NCI-H510A (cell line): ENCODE measurements at regions not wholly inside any gene's neighbourhood (a gene's known extent, or its start where the extent isn't known, plus 50 kb on each side); places are given as distances from the start of the nearest gene placed in this dataset.
A peak's percentile ranks its signal among the peaks of the same experiment; 100 is the strongest.
"Not testable (repeated sequence)": the region's sequence is repeated elsewhere in the genome, so short reads cannot be mapped to it uniquely, and the experiment has no call there.

Source experiments
- DNase-seq: peaks from one replicate; lab custom pipeline; 2025; lab: John Stamatoyannopoulos, UW

DNA sequence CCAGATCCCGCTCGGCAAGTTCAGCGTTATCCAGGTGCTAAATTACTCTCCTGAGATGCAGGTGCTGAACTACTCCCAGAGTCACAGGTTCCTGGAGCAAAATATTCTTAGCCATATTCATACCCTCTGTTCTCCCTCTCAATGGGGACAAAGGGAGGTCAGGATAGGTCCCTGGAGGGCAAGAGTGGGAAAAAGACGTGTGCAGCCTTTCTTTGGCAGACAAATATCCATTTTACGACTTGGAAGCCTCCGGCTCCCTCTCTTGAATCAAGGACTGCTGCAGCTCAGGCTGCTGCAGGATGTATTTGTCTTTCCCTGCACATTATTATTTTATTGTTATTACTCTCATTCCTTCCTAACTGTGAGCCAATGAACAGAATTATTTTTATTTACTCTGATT is 590.2 kb downstream of the NR2F1-AS1 start:
- DNase-seq = no peak

DNA sequence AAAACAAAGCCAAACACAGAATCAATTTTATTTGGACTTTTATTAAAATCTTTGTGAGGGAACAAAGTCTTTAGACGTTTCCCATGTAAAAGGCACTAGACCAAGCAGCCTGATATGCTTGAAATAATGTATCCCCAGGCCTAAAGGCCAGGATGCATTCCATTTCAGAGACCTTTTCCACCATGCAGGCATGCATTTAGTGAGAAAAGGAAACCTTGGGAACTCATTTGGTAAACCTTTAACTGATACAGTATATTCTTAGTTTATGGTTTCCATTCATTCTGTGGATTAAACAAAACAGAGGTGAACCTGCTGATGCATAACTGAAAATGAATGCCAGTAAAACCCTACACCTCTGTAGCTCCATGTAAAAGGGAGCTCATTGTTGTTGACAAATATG is 600.0 kb downstream of the NR2F1-AS1 start:
- DNase-seq = no peak

DNA sequence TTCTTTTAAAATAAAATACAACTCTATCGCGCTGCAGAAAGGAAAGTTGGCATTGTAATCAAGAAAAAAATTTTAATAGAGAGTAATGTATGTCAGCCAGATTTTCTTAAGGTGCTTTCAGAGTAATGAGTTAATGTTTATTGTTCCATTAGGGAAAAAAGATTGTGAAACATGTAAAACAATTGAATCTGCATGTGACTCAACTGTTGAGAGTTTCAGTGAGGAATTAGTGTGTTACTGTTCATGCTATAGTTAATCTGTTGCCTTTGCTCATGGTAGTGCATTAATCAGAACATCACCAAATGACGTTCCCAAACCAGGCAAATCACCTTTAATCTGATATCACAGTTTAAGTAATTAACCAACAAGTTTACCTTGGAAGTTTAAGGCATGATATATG is 600.5 kb downstream of the NR2F1-AS1 start:
- no peak for DNase-seq

DNA sequence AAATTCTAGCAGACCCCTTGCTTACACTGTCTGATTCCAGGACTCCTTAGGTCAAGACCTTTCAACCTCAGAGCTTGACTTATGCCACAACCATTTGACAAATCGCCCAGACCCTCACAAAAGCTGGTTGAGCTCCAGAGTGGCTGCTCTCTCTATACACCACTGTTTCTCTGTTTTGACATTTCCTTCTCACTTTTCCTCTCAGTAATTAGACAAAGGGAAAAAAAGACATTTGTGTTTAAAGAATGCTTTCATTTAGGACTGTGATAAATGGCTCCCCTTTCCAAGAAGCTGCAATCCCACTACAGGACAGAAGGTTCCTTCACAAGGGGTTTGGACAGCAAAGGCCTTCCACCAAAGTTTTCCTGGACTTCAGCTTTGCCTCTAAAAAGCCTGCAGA is 601.3 kb downstream of the NR2F1-AS1 start:
- DNase-seq = no peak

DNA sequence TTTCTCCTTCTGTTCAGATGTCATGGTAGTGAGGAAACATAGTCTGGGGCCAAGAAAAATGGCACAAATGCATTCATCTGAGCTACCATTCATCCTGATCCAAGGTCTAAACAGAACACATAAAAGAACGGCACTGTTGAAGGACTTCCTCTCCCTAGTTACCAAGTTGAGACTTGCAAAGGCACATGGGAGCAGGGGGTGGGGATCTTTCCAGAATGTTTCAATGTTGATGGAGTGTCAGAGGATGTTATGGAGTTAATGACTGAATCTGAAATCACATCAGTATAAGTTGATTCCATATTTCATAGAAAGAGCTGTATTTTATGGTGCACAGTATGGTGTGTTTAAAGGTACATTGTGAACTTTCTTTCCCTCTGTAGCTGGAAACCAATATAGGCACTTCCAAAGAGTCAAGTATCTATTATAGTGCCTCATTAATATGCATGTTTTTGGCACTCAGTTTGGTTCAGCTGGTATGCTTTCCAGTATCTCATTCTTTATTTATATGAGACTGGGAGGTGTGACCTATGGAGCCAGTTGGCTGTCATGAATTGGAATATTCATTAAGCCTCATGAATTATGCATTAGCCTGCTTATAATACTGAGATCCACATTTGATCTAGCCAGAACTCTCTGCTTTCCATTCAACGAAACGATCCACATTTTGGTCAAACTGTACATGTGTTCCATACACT is 603.0 kb downstream of the NR2F1-AS1 start:
- DNase-seq = no peak

DNA sequence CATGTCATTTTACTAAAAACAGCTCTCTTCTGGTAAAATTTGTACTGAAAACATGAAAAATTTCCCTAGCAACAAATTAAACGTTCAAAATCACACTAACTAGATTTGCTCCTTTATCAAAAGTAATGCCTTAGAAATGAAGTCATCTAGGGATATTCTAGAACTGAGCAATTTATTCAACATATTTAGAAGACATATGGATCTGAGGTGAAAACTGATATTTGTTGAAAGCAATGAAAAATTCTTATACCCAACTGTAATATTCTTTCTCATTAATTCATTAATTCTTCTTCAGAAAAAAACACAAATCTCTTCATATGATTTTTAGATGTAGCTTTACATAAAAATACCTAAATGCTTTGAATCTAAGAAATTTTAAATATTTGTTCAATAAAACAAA is 604.9 kb downstream of the NR2F1-AS1 start:
- DNase-seq = no peak

DNA sequence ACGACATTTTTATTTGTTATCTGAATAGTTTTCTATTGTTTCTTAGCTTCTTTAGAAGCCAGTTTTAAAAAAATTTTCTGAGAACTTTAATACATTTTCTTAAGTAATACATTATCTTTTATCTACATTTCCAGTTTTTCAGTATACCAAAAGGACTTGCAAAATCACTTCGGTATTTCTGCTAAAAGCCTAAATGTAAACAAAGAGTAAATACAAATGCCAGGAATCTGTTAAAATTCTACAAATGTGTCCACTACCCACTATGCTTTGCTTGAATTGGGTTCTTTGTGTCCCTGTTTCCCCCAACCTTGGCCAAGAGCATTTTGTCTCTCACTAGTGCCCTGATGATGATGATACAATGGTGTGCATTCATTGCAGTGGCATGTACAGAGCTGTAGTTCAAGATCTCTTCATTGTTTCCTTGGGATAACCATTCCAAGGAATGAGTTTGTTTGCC is 611.2 kb downstream of the NR2F1-AS1 start:
- no peak for DNase-seq

DNA sequence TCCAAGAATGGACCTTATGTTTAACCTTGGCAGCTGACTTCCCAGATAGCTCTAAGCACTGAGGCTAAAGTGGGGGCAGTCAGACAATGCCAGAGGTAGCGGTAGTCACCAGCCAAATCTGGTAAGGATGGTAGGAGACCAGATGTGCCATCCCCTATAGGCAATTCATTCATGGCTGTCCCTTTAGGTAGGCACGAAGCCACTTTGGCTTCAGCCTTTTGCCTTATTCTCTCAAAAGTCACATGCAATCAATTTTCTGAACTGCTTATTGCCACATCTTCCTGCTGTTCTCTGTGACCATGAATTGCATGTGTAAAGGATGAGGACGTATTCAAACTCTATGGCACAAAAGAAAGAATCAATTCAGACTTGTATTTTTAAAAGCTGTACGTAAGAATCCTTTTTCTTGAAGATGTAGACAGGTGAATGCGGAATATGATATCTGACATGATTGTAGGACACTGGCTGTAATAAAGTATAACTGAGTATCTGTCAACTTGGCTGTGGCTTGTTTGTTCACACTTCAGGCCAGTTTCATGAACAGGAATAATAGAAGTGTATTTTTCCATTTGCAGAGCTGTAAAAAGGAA is 611.7 kb downstream of the NR2F1-AS1 start:
- no peak for DNase-seq

DNA sequence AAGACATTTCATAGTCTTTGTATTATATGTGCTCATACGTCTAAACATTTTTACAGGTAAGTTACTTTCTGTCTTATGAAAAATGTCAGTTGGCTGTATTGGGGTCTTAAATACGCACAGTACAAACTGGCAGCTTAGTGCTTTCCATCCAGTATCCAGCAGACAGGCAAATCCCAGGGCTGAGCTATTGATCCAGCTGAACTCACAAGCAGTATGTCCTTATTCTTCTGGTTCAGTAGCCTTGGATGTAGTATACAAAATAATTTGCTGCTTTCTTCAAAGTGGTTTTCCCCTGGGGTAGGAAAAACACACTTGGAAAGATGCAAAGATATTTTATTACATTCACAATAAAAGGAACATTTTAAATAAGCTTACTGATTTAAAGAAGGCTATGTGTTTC is 617.2 kb downstream of the NR2F1-AS1 start:
- DNase-seq = no peak

DNA sequence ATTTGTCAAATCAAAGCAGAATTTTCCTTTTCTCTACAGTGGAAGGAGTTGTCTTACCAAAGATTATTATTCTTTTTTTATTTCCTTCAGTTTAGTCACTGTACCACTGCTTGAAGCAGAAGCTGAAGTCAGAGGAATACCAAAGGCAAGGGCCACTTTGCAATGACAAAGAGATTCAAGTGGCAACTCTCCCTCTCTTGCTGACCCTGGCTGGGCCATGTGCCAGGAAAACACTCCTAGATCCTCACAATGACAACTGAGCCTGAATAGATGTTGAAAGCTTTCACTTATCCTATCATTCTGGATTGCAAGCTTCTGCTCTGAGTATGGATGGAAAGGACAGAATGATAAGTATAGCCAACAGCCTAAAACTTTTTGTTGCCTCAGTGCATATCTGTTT is 618.3 kb downstream of the NR2F1-AS1 start:
- DNase-seq = peak; percentile 72

DNA sequence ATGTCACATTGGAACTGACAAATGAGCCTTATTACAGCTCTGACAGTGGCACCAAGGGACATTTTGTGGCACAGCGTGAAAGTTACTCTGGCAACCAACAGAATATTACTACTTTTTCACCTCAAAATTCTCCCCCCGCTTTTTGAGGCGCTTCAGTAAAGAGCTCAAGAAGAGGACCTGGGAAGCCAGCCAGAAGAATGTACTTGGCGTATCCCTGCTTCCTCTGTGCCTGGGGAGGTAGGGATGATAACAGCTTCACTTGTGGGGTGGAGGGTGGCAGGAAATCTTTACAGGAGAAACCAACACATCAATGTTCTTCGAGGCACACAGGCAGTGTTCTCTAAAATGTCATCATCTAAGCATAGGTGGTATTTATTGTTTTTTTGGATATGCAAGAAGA is 624.1 kb downstream of the NR2F1-AS1 start:
- no peak for DNase-seq

DNA sequence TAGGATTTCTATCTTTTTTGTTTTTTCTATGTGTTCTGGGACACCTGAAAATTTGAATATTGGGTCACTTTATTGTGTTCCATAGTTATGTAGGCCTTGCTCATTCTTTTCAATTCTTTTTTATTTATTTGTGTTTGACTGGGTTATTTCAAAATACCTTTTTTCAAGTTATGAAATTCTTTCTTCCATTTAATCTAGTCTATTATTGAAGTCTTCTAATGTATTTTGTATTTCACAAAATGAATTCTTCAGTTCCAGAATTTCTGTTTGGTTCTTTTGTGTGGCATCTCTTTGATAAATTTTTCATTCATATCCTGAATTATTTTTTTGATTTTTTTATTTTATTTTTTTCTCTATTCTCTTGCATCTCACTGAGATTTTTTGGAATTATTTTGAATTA is 628.8 kb downstream of the NR2F1-AS1 start:
- DNase-seq = no peak

DNA sequence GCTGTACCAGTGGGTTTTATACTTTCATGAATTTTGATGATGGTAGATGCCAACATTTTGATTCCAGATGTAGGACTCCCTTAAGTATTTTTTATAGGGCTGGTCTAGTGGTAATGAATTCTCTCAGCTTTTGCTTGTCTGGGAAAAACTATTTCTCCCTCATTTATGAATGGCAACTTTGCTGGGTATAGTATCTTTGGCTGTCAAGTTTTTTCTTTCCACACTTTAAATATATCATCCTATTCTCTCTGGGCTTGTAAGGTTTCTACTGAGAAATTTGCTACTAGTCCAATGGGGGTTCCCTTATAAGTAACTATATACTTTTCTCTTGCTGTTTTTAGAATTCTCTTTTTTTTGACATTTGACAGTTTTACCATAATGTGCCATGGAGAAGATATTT is 629.3 kb downstream of the NR2F1-AS1 start:
- no peak for DNase-seq

DNA sequence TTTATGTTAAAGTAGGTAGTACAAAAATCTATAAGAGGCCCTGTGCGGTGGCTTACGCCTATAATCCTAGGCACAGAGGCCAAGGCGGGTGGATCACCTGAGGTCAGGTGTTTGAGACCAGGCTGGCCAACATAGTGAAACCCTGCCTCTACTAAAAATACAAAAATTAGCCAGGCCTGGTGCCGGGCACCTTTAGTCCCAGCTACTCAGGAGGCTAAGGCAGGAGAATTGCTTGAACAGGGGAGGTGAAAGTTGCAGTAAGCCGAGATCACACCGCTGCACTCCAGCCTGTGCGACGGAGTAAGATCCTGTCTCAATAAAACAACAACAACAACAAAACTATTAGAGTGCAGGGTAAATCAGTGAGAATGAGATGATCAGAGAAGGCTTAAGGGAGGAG is 634.5 kb downstream of the NR2F1-AS1 start:
- DNase-seq = no peak

DNA sequence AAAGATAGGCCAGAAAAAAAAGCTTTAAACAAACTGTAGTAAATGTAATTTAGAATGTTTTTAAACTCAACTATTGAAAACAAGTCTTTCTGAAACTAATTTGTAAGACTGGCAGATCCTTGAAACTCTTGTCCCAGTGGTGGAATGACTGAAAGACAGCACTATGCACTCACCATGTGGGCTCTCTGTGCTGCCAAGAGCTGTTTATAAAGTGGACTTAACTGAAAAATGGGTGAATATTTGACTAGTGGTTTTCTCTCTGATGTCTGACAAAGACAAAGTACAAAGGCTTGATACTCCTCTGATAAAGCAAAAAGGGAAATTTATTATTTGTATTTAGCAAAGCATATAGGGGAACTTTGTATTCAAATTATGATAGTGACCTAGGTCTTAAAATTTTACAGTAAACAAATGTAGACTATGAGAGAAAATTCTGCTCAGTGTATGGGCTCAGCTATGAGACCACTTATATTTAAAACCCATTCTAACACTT is 635.4 kb downstream of the NR2F1-AS1 start:
- no peak for DNase-seq

DNA sequence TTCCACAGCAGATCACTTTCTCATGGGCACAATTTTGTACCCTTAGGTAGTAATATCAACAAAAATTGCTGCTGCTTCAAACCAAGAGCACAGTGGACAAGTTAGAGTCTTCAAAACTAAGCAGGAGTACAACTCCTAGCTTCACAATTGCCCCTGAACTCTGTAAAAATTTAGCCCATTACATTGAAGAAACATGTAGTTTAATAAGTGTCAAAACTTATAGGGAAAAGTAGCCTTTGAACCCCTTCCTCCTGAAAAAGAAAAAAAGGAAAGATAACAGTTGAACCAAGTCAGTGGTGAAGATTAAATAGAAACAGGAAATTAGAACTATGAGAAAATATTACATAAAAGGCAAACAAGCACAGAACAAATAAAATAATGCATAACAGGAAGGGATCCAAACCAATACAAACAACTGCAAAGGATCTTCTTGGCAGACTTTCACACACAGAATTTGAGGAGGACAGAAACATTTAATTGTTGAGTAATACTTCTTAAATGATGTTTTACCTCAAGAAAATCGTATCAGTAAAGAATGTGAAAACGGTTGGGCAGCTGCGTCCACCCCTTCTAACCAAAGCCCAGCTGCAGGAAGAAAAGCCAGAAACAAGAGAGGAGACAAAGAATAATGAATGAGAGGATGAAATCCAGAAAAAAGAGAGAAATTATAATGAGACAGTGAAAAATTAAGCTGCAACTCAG is 636.0 kb downstream of the NR2F1-AS1 start:
- DNase-seq = no peak

DNA sequence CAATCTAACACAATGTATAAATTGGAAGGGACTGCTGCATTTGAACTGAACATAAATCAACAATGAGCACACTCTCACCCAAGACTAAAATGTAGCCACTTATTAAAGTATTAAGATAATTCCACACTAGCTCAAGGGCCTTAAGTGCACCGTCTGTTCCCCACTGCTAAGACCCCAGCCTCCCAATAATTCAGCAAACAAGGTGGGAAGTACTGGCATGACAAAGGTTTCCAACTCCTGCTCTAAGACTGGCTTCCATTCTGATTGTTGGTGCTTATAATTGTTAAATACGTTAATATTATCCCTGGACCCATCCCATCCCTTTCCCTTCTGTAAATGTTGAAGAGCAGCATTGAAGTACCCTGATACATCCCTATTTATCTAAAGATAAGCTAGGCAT is 636.7 kb downstream of the NR2F1-AS1 start:
- no peak for DNase-seq

DNA sequence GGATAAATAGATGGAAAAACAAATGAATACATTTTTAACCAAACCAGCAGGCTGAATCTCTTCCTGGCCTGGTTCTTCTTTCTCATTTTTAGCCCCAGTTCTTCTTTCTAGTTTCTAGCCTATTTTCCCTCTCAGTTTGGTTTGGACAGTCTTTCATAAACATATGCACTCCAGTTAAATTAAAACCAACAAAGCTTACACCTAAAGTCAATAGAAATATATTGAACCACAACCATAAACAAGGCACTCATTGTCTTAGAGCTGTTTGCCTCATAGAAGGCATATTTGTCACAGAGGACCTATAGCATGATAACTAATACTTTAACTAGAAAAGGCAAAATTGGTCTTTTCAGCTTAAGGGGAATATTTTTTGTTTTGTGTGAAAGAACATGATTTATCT is 638.3 kb downstream of the NR2F1-AS1 start:
- no peak for DNase-seq

DNA sequence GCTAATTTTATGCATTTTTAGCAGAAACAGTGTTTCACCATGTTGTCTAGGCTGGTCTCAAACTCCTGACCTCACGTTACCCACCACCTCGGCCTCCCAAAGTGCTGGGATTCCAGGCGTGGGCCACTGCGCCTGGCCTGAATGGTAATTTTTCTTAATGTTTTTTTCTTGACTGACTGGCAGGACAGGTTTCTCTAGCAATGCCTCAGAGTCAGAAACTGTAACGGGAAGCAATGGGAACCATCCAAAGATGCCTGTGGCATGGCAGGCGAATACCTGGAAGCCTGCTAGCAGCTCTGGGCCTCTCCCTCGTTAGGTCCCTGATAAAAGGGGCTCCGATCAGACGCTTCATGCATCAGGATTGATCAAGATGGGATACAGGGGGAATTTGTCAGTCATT is 639.2 kb downstream of the NR2F1-AS1 start:
- no peak for DNase-seq

DNA sequence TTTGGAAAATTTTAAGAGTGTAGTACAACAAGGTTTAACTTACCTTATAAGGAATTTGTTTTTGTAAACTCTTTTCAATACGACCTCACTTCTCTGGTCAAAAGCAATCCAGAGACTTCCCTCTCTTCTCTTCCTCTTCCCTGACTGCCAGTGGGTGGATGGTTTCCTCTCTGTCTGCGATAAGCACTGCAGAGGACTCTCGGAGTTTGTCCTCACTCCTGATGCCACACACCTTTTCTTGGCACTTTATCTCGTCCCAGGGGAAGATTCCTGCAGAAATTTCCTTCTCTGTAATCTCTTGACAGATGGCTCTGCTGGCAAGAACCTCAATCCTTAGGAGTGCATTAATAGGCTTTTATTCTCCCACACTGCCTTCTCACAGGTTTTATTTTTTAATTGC is 641.6 kb downstream of the NR2F1-AS1 start:
- DNase-seq = no peak

DNA sequence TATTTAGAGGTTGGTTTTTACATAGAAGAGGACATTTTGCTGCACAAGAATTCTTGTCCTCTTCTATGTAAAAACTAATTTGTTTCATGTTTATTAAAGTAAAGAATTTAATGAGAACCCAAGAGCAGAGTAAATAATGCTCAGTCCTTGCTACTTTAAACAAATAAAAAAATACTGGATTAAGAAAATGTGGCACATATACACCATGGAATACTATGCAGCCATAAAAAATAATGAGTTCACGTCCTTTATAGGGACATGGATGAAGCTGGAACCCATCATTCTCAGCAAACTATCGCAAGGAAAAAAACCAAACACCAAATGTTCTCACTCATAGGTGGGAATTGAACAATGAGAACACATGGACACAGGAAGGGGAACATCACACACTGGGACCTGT is 643.6 kb downstream of the NR2F1-AS1 start:
- DNase-seq = not testable (repeated sequence)

DNA sequence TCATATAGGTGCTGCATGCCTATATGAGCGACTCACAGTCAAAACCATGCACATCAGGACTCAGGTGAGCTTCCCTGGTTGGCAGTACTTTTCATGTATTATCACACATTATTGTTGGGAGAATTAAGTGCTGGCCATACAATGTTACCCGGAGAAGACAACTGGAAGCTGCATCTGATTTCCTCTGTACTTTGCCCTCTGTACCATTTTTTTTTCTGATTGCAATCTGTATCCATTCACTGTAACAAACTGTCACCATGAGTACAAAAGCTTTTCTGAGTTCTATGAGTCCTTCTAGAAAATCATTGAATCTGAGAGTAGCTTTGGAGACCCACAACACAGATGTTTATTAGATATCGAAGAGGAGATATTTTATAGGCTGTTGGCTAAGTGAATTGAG is 651.0 kb downstream of the NR2F1-AS1 start:
- no peak for DNase-seq

DNA sequence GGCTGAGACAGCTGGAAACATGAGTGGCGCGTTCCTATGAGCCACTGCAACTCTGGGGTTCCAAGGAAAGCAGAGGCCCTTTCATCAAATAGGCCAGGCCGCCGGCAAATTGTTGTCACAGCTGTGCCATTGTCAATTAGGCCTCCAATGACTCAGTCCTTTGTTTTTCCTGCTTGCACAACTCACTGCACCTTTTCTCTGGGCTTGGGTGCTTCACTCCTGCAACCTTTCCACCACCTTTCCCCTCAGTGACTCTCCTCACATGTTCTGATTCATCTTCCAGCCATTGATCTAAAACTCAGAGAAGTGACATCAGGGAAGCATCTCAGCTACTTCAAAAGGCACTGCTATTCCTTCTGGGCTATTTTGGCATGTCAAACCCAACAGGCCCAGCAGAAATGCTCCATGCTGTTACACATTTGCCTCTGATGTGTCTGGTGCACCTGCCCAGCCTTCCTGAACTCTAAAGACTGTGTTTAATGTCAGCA is 653.7 kb downstream of the NR2F1-AS1 start:
- peak; percentile 37 for DNase-seq
